ENCODE measurements at regions not wholly inside any gene's neighbourhood (a gene's known extent, or its start where the extent isn't known, plus 50 kb on each side); places are given as distances from the start of the nearest gene placed in this dataset.
"Not testable (repeated sequence)": the region's sequence is repeated elsewhere in the genome, so short reads cannot be mapped to it uniquely, and the experiment has no call there.

DNA sequence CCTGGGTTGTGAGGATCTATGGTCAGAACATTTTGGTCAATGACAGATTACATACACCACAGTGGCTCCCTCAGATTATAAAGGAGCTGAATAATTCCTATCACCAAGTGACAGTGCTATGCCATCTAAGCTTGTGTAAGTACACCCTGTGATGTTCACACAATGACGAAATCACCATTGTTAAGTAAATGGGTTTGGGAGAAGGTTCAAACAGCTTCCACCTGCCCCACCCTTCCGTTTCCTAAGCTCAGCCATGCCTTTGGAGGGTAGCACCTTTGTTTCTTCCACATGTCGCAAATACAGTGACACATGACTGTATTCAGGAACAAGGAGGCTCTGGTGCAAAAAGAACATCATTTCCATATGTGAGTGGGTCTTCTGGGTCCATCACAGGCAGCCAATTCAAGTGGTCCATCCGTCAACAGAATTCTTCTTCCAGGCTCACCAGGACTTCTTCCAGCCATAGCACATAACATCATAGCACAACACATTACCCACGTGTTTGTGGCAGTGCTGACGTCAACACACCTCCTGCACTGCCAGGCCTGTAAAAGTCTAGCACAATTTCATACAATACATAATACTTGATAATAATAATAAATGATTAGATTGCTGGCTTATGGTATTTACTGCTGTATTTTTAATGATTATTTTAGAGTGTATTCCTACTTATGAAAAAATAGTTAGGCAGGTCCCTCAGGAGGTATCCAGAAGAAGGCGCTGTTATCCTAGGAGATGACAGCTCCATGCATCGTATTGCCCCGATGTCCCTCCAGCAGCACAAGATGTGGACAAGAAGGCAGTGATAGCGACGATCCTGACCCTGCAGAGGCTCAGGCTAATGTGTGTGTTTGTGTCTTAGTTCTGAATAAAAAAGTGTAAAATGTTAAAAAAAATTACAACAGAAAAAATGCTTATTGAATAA, 264.8 kb downstream of the ANAPC1 start:
- H3K9me3 ChIP-seq (ENCODE audit: control insufficient read depth, insufficient read depth, low read length): no peaks in the 10 kb centered on the region
- no peak overlapping the region for H3K9ac ChIP-seq (ENCODE audit: low read depth, low read length)
- no peaks in the 10 kb centered on the region for H3K36me3 ChIP-seq (ENCODE audit: insufficient read depth, low read length)
- H3K4me1 ChIP-seq (ENCODE audit: insufficient read depth, low read length): peaks cover 8% of the 10 kb centered on the region; the same call in 1 of the 2 replicates

- Histone ChIP-seq H3K9me3 (ENCODE audit: control insufficient read depth, insufficient read depth, low read length) (no peaks in the 10 kb centered on the region), H3K36me3 (ENCODE audit: insufficient read depth, low read length) (no peaks in the 10 kb centered on the region), H3K4me1 (ENCODE audit: insufficient read depth, low read length) (peaks cover 8% of the 10 kb centered on the region; the same call in 1 of the 2 replicates), H3K9ac (ENCODE audit: low read depth, low read length) (no peak overlapping the region)
These were observed 263.7 kb downstream of the ANAPC1 start for GRCh38 chr2:111620281-111620680.

DNA sequence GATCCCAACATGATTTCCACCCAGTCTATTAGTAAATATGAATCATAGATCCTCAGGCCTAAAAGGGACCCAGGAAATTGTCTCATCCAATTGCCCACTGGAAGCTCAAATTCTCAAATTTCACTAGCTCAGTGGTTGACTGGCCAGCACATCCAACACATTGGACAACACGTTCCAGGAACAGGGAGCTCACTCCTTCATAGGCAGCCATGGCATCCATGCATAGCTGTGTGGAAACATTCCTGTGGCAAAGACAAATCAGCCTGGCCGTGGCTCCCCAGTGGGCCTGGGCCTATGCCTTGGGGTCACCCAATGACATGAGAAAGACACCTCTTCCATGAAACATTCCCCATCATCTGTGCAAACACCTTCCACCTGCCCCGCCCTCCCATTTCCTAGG, 261.1 kb downstream of the ANAPC1 start:
- H3K4me1 ChIP-seq (ENCODE audit: insufficient read depth, low read length): peaks cover under 1% of the 10 kb centered on the region; the same call in 1 of the 2 replicates
- H3K36me3 ChIP-seq (ENCODE audit: insufficient read depth, low read length): no peaks in the 10 kb centered on the region
- peaks cover 9% of the 10 kb centered on the region for H3K9me3 ChIP-seq (ENCODE audit: control insufficient read depth, insufficient read depth, low read length)
- no peak overlapping the region for H3K9ac ChIP-seq (ENCODE audit: low read depth, low read length)

DNA sequence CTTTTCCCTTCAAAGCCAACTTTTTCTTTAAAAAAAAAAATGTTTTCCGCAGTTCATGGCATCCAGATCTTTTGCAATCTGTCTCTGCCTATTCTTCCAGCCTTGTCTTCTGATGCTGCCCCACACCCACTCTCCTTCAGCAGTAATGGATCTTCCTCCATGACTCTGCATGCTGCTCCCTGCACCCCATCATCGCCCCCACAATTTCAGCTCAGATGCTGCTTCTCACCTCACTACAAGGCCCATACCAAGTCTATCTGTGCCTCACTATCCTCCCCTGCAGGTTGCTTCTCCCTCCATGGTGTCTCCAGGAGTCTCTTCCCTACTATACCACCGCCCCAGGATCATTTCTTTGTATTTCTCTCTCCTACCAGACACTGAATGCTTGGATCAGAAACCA, 260.6 kb downstream of the ANAPC1 start:
- H3K9ac ChIP-seq (ENCODE audit: low read depth, low read length): no peak overlapping the region
- no peaks in the 10 kb centered on the region for H3K4me1 ChIP-seq (ENCODE audit: insufficient read depth, low read length)
- peaks cover 13% of the 10 kb centered on the region for H3K9me3 ChIP-seq (ENCODE audit: control insufficient read depth, insufficient read depth, low read length)
- no peaks in the 10 kb centered on the region for H3K36me3 ChIP-seq (ENCODE audit: insufficient read depth, low read length)

- no peak overlapping the region for H3K9ac ChIP-seq (ENCODE audit: low read depth, low read length)
- no peaks in the 10 kb centered on the region for H3K36me3 ChIP-seq (ENCODE audit: insufficient read depth, low read length)
- peaks cover 13% of the 10 kb centered on the region for H3K9me3 ChIP-seq (ENCODE audit: control insufficient read depth, insufficient read depth, low read length)
- H3K4me1 ChIP-seq (ENCODE audit: insufficient read depth, low read length): no peaks in the 10 kb centered on the region
These were observed 259.4 kb downstream of the ANAPC1 start for GRCh38 chr2:111624411-111625156.

- not testable (repeated sequence) for H3K36me3 ChIP-seq (ENCODE audit: insufficient read depth, low read length); H3K9ac ChIP-seq (ENCODE audit: low read depth, low read length); H3K4me1 ChIP-seq (ENCODE audit: insufficient read depth, low read length)
- peaks cover 13% of the 10 kb centered on the region for H3K9me3 ChIP-seq (ENCODE audit: control insufficient read depth, insufficient read depth, low read length)
These were observed 258.8 kb downstream of the ANAPC1 start for GRCh38 chr2:111625157-111625537.

DNA sequence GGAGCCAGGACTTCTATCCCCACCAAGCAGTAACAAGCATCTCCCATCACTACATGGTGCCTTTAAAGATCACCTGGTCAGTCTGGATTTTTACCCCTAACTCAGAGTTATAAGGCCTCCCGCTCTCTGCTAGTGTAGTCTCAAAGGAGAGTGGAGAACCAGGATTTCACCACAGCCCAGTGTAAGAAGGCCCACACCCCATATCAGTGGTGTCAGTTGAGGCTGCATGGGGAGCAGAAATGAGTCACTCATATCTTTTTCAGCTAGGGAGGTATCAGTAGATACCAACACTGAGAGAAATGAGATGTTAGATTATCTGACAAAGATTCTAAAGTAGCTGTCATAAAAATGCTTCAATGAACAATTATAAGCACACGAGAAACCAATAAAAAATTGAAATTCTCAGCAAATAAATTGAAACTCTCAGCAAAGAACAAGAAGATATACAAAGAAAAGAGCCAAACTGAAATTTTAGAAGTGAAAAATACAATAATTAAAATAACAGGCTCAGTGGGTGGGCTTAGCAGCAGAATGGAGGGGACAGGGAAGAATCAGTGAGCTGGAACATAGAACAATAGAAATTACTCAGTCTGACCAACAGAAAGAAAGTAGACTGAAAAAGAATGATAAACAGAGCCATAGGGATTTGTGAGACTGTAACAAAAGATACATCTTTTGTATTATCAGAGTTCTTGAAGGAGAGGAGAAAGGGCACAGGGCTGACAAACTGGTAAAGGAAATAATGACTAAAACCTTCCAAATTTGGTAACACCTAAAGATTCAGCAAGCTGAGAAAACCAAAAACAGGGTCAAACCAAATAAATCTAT, 257.7 kb downstream of the ANAPC1 start:
- Histone ChIP-seq H3K9ac (ENCODE audit: low read depth, low read length) (no peak overlapping the region), H3K36me3 (ENCODE audit: insufficient read depth, low read length) (no peaks in the 10 kb centered on the region), H3K9me3 (ENCODE audit: control insufficient read depth, insufficient read depth, low read length) (peaks cover 13% of the 10 kb centered on the region), H3K4me1 (ENCODE audit: insufficient read depth, low read length) (no peaks in the 10 kb centered on the region)

GRCh38 chr2:111626865-111627163, 257.2 kb downstream of the ANAPC1 start:
- H3K36me3 ChIP-seq (ENCODE audit: insufficient read depth, low read length): no peaks in the 10 kb centered on the region
- no peaks in the 10 kb centered on the region for H3K4me1 ChIP-seq (ENCODE audit: insufficient read depth, low read length)
- peaks cover 13% of the 10 kb centered on the region for H3K9me3 ChIP-seq (ENCODE audit: control insufficient read depth, insufficient read depth, low read length)
- H3K9ac ChIP-seq (ENCODE audit: low read depth, low read length): no peak overlapping the region

GRCh38 chr2:111627256-111627655, 256.7 kb downstream of the ANAPC1 start:
- Histone ChIP-seq H3K4me1 (ENCODE audit: insufficient read depth, low read length) (0 out of 2 replicates have a peak, but pooled peaks cover under 1% of the 10 kb centered on the region), H3K36me3 (ENCODE audit: insufficient read depth, low read length) (no peaks in the 10 kb centered on the region)

GRCh38 chr2:111628221-111628620, 255.8 kb downstream of the ANAPC1 start:
- 0 out of 2 replicates have a peak, but pooled peaks cover 6% of the 10 kb centered on the region for H3K4me1 ChIP-seq (ENCODE audit: insufficient read depth, low read length)
- H3K9me3 ChIP-seq (ENCODE audit: control insufficient read depth, insufficient read depth, low read length): peaks cover 13% of the 10 kb centered on the region
- no peak overlapping the region for H3K9ac ChIP-seq (ENCODE audit: low read depth, low read length)
- no peaks in the 10 kb centered on the region for H3K36me3 ChIP-seq (ENCODE audit: insufficient read depth, low read length)

More at GRCh38 chr2:111627256-111627655, 256.7 kb downstream of the ANAPC1 start:
- Histone ChIP-seq H3K9me3 (ENCODE audit: control insufficient read depth, insufficient read depth, low read length) (peaks cover 13% of the 10 kb centered on the region), H3K9ac (ENCODE audit: low read depth, low read length) (no peak overlapping the region)

DNA sequence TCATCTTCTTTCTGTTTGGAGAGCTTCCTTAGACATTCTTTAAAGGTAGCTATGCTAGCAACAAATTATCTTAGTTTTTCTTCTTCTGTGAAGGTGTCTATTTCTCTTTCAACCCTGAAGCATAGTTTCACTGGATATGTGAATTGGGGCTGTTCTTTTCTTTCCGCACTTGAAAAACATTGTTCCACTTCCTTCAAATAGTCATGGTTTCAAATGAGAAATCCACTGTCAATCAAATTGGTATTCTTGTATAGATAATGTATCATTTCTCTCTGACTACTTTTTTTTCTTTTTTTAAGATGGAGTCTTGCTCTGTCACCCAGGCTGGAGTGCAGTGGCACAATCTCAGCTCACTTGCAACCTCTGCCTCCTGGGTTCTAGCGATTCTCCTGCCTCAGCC, 254.0 kb downstream of the ANAPC1 start:
- Histone ChIP-seq H3K9ac (ENCODE audit: low read depth, low read length) (no peak overlapping the region), H3K4me1 (ENCODE audit: insufficient read depth, low read length) (0 out of 2 replicates have a peak, but pooled peaks cover 6% of the 10 kb centered on the region), H3K36me3 (ENCODE audit: insufficient read depth, low read length) (no peaks in the 10 kb centered on the region), H3K9me3 (ENCODE audit: control insufficient read depth, insufficient read depth, low read length) (peaks cover 13% of the 10 kb centered on the region)

DNA sequence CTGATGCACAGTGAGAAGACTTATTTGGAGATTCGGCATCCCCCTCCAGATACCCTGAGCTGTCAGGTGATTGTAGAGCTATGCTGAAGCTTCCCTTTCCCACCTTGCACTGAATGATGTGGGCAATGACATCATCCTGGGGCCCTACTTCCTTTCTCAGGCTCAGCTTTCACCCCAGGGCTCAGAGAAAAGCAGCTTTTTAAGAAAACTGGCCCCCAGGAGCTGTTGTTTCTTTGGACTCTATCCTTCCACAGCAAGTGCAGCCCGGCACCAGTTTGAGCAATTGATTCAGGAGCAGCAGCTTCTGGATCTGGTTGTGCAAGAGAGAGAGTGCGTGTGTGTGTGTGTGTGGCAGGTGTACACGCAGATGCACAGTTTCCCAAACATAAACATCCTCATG, 251.3 kb downstream of the ANAPC1 start:
- Histone ChIP-seq H3K9ac (ENCODE audit: low read depth, low read length) (no peak overlapping the region), H3K4me1 (ENCODE audit: insufficient read depth, low read length) (0 out of 2 replicates have a peak, but pooled peaks cover 6% of the 10 kb centered on the region), H3K9me3 (ENCODE audit: control insufficient read depth, insufficient read depth, low read length) (peaks cover 6% of the 10 kb centered on the region; the same call in 1 of the 2 replicates), H3K36me3 (ENCODE audit: insufficient read depth, low read length) (no peaks in the 10 kb centered on the region)

- Histone ChIP-seq H3K4me1 (ENCODE audit: insufficient read depth, low read length) (0 out of 2 replicates have a peak, but pooled peaks cover 6% of the 10 kb centered on the region), H3K36me3 (ENCODE audit: insufficient read depth, low read length) (no peaks in the 10 kb centered on the region), H3K9ac (ENCODE audit: low read depth, low read length) (no peak overlapping the region), H3K9me3 (ENCODE audit: control insufficient read depth, insufficient read depth, low read length) (peaks cover 3% of the 10 kb centered on the region; the same call in 1 of the 2 replicates)
These were observed 250.8 kb downstream of the ANAPC1 start for GRCh38 chr2:111633189-111633588.

DNA sequence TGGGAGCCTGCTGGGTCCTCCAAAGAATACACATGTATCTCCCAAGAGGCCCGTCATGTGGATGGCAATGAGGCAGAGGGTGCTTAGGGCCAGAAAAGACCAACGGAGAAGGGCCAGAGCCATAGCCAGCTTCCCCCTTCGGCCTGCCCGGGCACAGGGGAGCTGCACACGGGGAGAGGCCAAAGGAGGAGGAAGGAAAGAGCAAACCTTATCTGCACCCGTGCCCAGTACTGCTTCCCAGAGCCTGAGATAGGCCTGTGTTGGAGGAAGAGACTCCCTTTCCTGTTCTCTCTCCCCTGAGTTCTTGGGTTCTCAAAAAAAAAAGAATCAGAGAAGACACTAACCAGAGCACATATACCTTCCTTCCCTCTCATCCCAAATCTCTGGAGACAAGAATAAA, 250.3 kb downstream of the ANAPC1 start:
- Histone ChIP-seq H3K9ac (ENCODE audit: low read depth, low read length) (no peak overlapping the region), H3K36me3 (ENCODE audit: insufficient read depth, low read length) (no peaks in the 10 kb centered on the region), H3K9me3 (ENCODE audit: control insufficient read depth, insufficient read depth, low read length) (peaks cover 2% of the 10 kb centered on the region; the same call in 1 of the 2 replicates), H3K4me1 (ENCODE audit: insufficient read depth, low read length) (0 out of 2 replicates have a peak, but pooled peaks cover 6% of the 10 kb centered on the region)

All from ES-I3 (cell line).